ENCODE measurements at regions not wholly inside any gene's neighbourhood (a gene's known extent, or its start where the extent isn't known, plus 50 kb on each side); places are given as distances from the start of the nearest gene placed in this dataset.

GRCh38 chr21:28345934-28346333, 646.7 kb downstream of the LTN1 start:
- Mint-ChIP-seq H3K9me3 (ENCODE audit: unreplicated experiment) (no peaks in the 10 kb centered on the region), H3K27ac (ENCODE audit: unreplicated experiment) (no peak overlapping the region), H3K27me3 (ENCODE audit: insufficient read depth, unreplicated experiment) (peaks cover 2% of the 10 kb centered on the region), H3K4me3 (ENCODE audit: unreplicated experiment) (no peak overlapping the region), H3K4me1 (ENCODE audit: low read depth, unreplicated experiment) (no peaks in the 10 kb centered on the region), H3K36me3 (ENCODE audit: insufficient read depth, unreplicated experiment) (no peaks in the 10 kb centered on the region)
- intact Hi-C loops (cut with micrococcal nuclease; ENCODE audit: unreplicated experiment), result no loop called here
- ChIA-PET POLR2A (no interaction called here), CTCF (interaction anchor here (1.1 kb wide), 1 partner anchor 400 kb away, joined by 3 read pairs; no protein-coding TSS in a partner anchor)
- no peak for TF ChIP-seq CTCF (IDR thresholded peaks at IDR 0.05; ENCODE audit: insufficient read depth in 1 of 2, low read depth in 1 of 2, low read length in 1 of 2, severe bottlenecking in 1 of 2, unreplicated experiment in 1 of 2)
- no peak for DNase-seq
- Histone ChIP-seq H3K4me1 (no peaks in the 10 kb centered on the region), H3K9me3 (no peaks in the 10 kb centered on the region), H3K27me3 (replicated peaks; ENCODE audit: control insufficient read depth, insufficient read depth, low read length) (no peaks in the 10 kb centered on the region), H3K4me3 (ENCODE audit: low read depth, low read length) (no peak overlapping the region), H3K36me3 (ENCODE audit: control insufficient read depth, insufficient read depth, low read length) (no peaks in the 10 kb centered on the region)
- BruUV-seq (replicated peaks), result no TSS peak

GRCh38 chr21:28344985-28345384, 647.7 kb downstream of the LTN1 start:
- H3K4me3 ChIP-seq (ENCODE audit: low read depth, low read length), result no peak overlapping the region
- H3K4me1 ChIP-seq, result no peaks in the 10 kb centered on the region
- no peaks in the 10 kb centered on the region for H3K9me3 ChIP-seq
- ChIA-PET CTCF (no interaction called here), POLR2A (no interaction called here)
- Mint-ChIP-seq H3K9me3 (ENCODE audit: unreplicated experiment) (no peaks in the 10 kb centered on the region), H3K4me3 (ENCODE audit: unreplicated experiment) (no peak overlapping the region), H3K27me3 (ENCODE audit: insufficient read depth, unreplicated experiment) (no peaks in the 10 kb centered on the region), H3K36me3 (ENCODE audit: insufficient read depth, unreplicated experiment) (no peaks in the 10 kb centered on the region), H3K27ac (ENCODE audit: unreplicated experiment) (no peak overlapping the region), H3K4me1 (ENCODE audit: low read depth, unreplicated experiment) (no peaks in the 10 kb centered on the region)
- no TSS peak for BruUV-seq (replicated peaks)
- intact Hi-C loops (cut with micrococcal nuclease; ENCODE audit: unreplicated experiment), result no loop called here
- no peak for DNase-seq
- H3K27me3 ChIP-seq (replicated peaks; ENCODE audit: control insufficient read depth, insufficient read depth, low read length), result no peaks in the 10 kb centered on the region
- no peak for TF ChIP-seq CTCF (IDR thresholded peaks at IDR 0.05; ENCODE audit: insufficient read depth in 1 of 2, low read depth in 1 of 2, low read length in 1 of 2, severe bottlenecking in 1 of 2, unreplicated experiment in 1 of 2)
- H3K36me3 ChIP-seq (ENCODE audit: control insufficient read depth, insufficient read depth, low read length), result no peaks in the 10 kb centered on the region

GRCh38 chr21:28342212-28342810, 650.4 kb downstream of the LTN1 start:
- Mint-ChIP-seq H3K36me3 (ENCODE audit: insufficient read depth, unreplicated experiment) (no peaks in the 10 kb centered on the region), H3K9me3 (ENCODE audit: unreplicated experiment) (no peaks in the 10 kb centered on the region), H3K4me3 (ENCODE audit: unreplicated experiment) (no peak overlapping the region), H3K27ac (ENCODE audit: unreplicated experiment) (no peak overlapping the region), H3K4me1 (ENCODE audit: low read depth, unreplicated experiment) (no peaks in the 10 kb centered on the region), H3K27me3 (ENCODE audit: insufficient read depth, unreplicated experiment) (no peaks in the 10 kb centered on the region)
- CTCF ChIA-PET, result no interaction called here
- DNase-seq, result no peak
- POLR2A ChIA-PET, result no interaction called here
- H3K9me3 ChIP-seq, result no peaks in the 10 kb centered on the region
- no peaks in the 10 kb centered on the region for H3K27me3 ChIP-seq (replicated peaks; ENCODE audit: control insufficient read depth, insufficient read depth, low read length)
- H3K4me3 ChIP-seq (ENCODE audit: low read depth, low read length), result no peak overlapping the region
- no peak for TF ChIP-seq CTCF (IDR thresholded peaks at IDR 0.05; ENCODE audit: insufficient read depth in 1 of 2, low read depth in 1 of 2, low read length in 1 of 2, severe bottlenecking in 1 of 2, unreplicated experiment in 1 of 2)
- H3K36me3 ChIP-seq (ENCODE audit: control insufficient read depth, insufficient read depth, low read length), result no peaks in the 10 kb centered on the region
- intact Hi-C loops (cut with micrococcal nuclease; ENCODE audit: unreplicated experiment), result no loop called here
- no TSS peak for BruUV-seq (replicated peaks)
- H3K4me1 ChIP-seq, result peaks cover 4% of the 10 kb centered on the region

Measured in Caco-2 (cell line).